NCI-H82 treated with DMSO at 0.1 percent for 48 hours (cell line): ENCODE measurements at regions not wholly inside any gene's neighbourhood (a gene's known extent, or its start where the extent isn't known, plus 50 kb on each side); places are given as distances from the start of the nearest gene placed in this dataset.
A peak's percentile ranks its signal among the peaks of the same experiment; 100 is the strongest.

ENCODE experiments used
- DNase-seq: peaks from one replicate; lab custom pipeline; 2025; ENCODE audit not compliant: unreplicated experiment; lab: John Stamatoyannopoulos, UW

GRCh38 chr3:71890356-71890931 lies 105.5 kb upstream of the PROK2 start:
- no peak for DNase-seq

GRCh38 chr3:71887256-71887655 lies 102.3 kb upstream of the PROK2 start:
- DNase-seq: peak; percentile 67

DNA sequence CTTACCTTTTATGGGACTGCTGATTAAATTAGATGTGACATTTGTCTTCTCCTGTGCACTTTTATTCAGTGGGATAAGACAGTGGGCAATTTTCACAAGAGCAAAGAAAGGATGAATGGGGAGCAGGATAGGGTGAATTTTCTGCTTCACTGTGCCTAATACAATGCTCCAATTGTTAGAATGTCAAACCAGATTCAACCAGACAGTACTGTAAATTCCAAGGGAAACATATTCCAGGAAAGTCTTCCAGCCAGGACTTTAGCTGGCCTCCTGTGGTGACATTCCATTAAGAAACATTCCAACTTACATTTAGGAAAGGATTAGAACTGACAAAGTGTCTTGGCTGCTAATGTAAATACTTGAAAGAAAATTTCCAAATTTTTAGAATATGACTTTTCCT lies 100.1 kb upstream of the PROK2 start:
- no peak for DNase-seq

DNA sequence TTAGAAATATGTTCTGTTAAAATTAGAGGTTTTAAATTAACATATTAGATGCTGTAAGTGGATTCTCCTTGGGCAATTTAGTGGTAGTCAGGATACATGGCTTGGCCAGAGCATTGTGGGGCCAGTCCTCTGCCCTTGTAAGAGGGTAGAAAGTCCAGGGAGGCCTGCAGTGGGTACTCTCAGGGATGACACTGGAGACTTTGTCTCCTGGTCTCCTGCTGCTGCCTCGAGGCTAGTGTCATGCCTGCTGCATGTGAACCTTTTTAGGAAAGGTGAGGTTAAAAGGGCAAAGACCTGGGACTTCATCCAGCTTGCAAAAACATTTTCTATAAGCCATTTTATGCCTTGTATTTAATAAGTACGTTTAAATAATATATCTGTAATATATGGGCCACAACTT lies 96.8 kb upstream of the PROK2 start:
- DNase-seq: no peak

DNA sequence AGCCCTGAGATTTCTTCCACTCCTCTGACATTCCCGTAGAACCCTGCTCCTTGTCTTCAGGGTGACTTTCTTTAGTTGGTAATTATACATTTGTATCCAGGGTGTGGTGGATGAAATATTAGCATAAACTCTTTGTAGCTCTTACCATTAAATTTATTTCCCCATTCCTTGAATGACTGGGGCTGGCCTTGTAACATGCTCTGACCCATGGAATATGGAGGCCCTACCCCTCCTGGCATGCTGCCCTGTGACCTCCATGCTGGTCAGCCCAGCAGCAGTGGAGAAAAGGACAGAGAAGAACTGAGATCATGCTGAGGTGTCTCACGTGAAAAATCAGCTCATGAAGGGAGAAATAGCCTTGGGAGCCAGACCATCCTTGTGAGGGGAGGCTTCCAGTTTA lies 96.1 kb upstream of the PROK2 start:
- no peak for DNase-seq

DNA sequence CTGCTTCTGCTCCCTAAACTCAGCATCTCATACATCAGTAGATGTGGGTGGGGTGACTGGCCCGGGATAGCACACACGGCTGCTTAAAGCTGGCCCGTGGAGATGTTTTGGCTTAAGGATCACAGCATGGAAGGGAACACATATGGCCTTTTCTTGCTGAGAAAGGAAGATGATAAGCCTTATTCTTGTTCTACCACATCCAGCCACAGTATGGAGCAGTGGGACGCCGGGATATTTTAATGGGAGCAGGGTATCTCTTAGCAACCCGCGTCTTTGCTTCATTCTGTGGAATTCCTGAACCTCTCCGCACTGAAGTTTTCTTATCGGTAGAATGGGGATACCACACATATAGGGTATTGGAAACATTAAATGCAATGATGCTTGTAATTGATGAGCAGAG lies 94.1 kb upstream of the PROK2 start:
- DNase-seq: no peak

GRCh38 chr3:71876135-71877105 lies 91.5 kb upstream of the PROK2 start:
- no peak for DNase-seq

DNA sequence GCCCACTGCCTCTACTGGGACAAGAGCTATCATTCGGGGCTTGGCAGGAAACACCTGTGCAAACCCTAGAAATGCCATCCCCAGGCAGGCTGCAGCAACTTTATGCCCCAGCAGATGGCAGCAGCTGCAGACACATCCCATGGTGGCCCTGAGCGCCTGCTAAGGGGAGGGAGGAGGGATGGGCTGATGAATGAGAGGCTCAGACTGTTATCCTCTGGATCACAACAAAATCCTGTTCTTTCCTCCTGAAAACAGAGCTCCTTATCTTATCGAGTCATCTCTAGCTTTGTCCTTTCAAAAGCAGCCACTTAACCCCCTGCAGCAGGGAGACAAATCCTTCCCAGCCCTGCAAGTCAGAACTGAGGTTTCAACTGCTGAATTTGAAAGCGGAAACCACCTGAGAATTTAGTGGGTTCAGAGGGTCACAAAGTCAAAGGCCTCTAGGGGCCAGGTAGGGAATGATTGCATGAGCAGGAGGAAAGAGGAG lies 90.6 kb upstream of the PROK2 start:
- peak; percentile 50 for DNase-seq

DNA sequence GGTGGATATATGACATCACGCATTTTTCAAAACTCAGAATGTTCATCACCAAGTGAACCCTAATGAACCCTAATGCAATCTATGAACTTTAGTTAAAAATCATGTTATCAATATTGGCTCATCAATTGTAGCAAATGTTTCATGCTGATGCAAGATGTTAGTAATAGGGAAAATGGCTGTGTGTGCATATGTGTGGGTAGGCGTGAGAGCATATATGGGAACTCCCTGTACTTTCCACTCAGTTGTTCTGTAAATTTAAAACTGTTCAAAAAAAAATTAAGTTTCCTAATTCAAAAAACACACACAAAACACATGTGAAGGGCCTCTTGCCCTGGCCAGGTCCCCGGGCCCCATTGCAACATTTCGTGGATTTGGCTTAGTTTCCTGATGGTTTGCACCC lies 89.7 kb upstream of the PROK2 start:
- no peak for DNase-seq

DNA sequence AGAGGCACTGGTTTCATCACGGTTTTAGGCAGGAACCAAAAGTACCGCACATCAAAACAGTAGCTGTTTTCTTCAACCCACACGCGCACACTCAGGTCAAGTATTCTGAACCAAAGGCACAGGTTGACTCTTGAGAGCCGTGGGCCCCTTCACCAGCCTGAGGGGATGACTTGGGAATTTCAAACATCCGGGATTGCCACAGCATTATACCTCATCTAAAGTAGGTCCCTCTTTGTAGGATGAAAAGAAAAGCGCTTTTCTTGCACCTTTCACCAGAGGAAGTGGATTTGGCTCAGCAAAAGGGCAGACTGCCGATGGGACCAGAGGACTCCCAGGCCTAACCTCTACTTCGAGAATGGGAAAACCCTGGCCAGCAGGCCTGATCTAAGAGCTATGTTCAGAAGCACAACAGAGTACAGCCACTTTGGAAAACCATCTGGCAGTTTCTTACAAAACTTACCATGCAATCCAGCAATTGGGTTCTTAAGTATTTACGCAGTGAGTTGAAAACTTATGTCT lies 88.2 kb upstream of the PROK2 start:
- DNase-seq: no peak

- DNase-seq: no peak
Measured at GRCh38 chr3:71872256-71872655, 87.3 kb upstream of the PROK2 start.

DNA sequence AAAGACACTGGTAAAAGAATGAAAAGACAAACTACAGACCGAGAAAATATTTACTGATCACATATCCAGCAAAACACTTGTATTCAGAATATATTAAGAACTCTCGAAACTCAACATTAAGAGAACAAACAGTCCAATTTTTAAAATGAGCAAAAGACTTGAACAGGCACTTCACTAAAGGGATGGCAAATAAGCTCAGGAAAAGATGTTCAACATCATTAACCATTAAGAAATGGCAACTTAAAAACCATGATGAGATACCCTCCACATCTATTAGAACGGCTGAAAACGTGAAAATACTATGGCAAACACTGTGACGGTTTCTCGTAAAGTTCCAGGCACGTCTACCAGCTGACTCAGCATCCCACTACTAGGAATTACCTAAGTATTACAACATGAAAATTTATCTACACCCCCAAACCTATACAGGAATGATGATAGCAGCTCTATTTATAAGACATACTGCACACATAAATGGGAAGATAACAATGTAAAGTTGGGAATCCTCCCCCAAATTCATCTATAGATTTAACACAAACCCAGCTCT lies 86.1 kb upstream of the PROK2 start:
- no peak for DNase-seq

- no peak for DNase-seq
Measured at GRCh38 chr3:71868876-71869275, 83.9 kb upstream of the PROK2 start.

DNA sequence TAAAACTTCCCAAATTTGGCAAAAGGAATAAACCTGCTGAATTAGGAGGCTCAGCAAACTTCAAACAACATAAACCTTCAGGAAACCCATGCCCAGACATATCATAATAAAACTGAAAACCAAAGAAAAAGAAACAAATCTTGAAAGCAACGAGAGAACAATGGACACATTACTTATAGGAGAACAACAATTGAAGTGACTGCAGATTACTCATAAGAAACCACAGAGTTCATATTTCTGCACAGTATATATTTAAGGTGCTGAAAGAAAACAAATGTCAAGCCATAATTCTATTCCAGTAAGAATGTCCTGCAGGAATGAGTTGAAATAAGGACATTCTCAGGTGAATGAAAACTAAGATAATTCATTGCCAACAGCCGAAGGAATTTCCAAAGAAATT lies 80.8 kb upstream of the PROK2 start:
- DNase-seq: no peak

GRCh38 chr3:71863563-71864190 lies 78.7 kb upstream of the PROK2 start:
- DNase-seq: no peak

DNA sequence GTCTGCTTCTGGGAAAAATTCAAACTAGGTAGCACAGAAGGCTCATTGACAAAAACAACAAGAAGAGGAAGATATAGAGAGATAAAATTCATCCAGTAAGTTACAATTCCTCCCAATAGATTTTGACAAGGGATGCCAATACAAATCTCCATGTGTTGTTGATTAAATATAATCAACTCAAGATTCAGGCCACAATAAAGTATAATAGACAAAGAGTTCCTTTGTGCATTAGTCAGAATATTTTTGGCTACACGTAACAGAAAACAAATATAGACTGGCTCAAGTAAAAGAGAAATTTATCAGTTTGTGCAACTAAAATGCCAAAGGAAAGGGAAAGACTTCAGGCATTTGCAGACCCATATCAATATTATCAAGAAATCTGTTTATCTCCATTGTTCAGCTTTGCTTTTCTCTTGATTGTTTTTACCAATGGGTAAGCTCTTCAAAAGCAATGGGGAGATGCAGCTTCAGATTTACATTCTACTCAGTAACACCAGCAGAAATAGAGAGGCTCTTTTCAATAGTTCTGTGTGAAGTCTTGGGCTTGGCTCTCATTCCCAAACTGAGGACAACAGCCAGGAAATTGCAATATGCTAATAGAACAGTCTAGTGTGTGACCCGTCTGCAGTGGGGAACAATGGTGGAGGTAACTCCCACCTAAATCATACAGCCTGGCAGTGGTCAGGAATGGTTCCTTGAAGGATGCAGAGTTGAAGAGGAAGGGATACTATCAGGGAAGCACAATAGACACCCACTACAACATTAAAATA lies 77.6 kb upstream of the PROK2 start:
- DNase-seq: no peak

- DNase-seq: no peak
Measured at GRCh38 chr3:71859123-71859519, 74.2 kb upstream of the PROK2 start.

DNA sequence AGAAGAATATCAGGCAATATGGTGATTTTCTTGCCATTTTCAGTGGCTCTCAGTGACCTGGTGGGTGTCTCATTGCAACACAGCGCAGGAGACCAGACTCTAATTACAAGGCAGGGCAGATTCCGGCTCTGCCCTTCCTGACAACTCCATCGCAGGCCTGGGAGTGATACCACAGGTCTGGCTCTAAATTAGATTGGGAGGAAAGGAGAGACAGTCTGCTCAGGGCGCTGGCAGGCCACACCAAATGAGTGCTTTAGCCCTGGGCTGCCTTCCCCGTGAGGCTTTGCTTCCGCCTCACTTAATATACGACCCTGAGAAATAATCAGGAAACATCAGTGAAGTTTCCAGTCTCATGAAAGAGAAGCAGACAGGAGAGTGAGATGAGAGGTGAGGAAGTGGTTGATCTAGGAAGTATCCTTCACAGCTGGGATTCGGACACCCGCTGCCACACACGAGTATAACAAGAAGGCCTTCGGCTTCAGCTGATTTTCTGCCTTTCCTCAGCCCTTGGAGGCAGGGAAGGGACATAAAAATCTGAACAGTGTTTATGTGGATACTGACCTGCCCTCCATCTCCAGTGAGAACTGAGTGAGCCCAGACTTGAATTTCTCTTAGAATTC lies 73.7 kb upstream of the PROK2 start:
- DNase-seq: no peak

DNA sequence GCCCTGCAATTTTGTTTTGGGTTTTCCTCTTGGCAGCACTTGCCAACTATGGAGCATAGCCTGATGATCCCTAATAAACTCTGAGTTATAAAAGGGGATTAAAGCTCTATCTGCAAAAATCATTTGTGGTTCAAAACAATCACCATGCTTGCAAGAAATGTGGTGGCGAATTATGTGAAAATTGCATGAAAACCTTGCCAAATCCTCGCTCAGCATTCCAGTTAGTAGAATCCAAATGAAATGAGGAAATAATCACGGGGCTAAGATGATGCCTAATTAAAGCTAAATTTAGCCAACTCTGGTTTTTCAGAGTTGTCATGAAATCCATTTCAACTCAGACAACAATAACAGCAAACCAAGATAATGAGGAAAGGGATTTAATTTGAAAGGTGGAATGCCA lies 73.0 kb upstream of the PROK2 start:
- no peak for DNase-seq

GRCh38 chr3:71854706-71855105 lies 69.8 kb upstream of the PROK2 start:
- no peak for DNase-seq
